ENCODE measurements at regions not wholly inside any gene's neighbourhood (a gene's known extent, or its start where the extent isn't known, plus 50 kb on each side); places are given as distances from the start of the nearest gene placed in this dataset.

- no peak for TF ChIP-seq CTCF (IDR thresholded peaks at IDR 0.05; ENCODE audit: poor library complexity)
- TF ChIP-seq EZH2 (IDR thresholded peaks at IDR 0.05; ENCODE audit: borderline replicate concordance): no peak
- no peak for TF ChIP-seq EZH2phosphoT487 (IDR thresholded peaks at IDR 0.05; ENCODE audit: low read depth, severe bottlenecking, unreplicated experiment)
These were observed 54.3 kb upstream of the GPR31 start for GRCh38 chr6:167211881-167212712.
